PC-9 (cell line): ENCODE measurements at regions not wholly inside any gene's neighbourhood (a gene's known extent, or its start where the extent isn't known, plus 50 kb on each side); places are given as distances from the start of the nearest gene placed in this dataset.

Experiments used
- CTCF ChIP-seq: fragments of 200-600 bp; sonication (generic); conservative IDR thresholded peaks from 2 replicates; pipeline ENCODE4 v1.6.1; 2017; ENCODE audit warnings: mixed run types, antibody characterized with exemption, mild to moderate bottlenecking, moderate library complexity
- EZH2 ChIP-seq: fragments of 200-600 bp; sonication (generic); IDR thresholded peaks from 2 replicates; pipeline ENCODE4 v1.8.0; 2017; ENCODE audit warnings: antibody characterized with exemption, low read depth

- no peak for TF ChIP-seq CTCF
- TF ChIP-seq EZH2, result no peak
These were observed 1090.4 kb upstream of the RAG2 start for GRCh38 chr11:37688456-37688855.
